Activated CD4-positive, alpha-beta T cell treated with anti-CD3 and anti-CD28 coated beads, Interleukin-2, amount 50 U/mL, for 24 hours (primary cell): ENCODE measurements at regions not wholly inside any gene's neighbourhood (a gene's known extent, or its start where the extent isn't known, plus 50 kb on each side); places are given as distances from the start of the nearest gene placed in this dataset.

Source experiments
- DNase-seq, 2 donors: peaks; one replicate each; pipeline ENCODE4 v3.0.0-alpha.2; 2020; ENCODE audit warnings: low read depth in 1 of 2, low spot score in 1 of 2

DNA sequence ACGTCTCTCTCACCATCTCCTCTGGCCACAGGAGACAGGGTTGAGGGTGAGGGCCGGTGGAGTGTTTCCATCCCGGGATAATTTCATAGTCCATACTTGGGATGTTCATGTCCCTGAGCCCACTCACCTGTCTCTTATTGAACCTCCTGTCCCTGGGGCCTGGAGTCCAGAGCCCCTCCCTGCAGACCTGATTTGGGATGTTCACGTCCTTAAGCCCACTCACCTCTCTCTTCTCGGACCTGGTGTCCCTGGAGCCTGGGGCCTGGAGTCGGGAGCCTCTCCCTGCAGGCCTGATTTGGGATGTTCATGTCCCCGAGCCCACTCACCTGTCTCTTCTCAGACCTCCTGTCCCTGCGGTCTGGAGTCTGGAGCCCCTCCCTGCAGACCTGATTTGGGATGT lies 868.2 kb downstream of the BRD1 start:
- DNase-seq = no peak

DNA sequence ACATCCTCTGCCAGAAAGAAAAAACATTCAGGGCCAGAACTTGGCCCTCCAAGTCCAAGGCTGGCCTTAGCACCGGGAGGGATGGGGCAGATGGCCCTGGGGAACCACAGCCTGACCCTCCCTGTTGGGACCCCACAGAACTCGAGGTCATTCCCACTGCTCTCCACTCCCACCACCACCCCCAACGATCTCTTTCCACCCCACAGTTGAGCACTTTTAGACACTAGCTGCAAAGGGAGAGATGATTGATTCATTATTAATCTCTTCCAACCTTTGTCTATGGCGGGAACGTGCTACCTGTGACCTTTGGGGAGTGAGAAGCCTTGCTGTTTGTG lies 869.7 kb downstream of the BRD1 start:
- DNase-seq = no peak

DNA sequence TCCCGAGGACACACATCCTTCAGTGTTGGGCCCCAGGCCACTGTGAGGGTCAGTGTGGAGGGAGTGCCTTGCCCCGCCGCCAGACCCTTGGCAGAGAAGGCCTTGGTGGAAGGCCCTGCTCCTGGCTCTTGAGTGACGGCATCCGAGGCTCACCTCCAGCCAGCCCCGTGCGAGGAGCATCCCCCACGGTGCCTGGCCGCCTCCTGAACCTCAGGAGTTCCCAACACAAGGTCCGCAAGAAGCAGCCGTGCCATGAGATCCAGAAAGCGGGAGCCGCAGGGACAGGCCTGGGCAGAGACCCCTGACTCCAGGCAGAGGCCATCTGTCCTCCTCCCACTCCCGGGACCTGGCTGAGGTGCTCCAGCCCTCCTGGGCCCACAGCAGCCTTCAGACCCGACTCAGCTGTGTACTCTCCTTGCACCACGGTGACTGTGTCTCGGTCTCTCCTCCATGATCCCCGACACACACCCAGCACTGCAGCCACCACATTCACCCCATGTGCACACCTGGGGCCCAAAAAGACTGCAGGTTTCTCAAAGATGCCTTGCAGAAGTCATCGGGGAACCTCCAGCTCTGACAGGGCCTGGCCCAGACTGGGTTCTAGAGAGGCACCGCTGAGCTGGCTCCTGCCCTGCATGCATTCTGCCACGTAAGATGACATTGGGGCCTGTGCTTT lies 870.2 kb downstream of the BRD1 start:
- no peak for DNase-seq

DNA sequence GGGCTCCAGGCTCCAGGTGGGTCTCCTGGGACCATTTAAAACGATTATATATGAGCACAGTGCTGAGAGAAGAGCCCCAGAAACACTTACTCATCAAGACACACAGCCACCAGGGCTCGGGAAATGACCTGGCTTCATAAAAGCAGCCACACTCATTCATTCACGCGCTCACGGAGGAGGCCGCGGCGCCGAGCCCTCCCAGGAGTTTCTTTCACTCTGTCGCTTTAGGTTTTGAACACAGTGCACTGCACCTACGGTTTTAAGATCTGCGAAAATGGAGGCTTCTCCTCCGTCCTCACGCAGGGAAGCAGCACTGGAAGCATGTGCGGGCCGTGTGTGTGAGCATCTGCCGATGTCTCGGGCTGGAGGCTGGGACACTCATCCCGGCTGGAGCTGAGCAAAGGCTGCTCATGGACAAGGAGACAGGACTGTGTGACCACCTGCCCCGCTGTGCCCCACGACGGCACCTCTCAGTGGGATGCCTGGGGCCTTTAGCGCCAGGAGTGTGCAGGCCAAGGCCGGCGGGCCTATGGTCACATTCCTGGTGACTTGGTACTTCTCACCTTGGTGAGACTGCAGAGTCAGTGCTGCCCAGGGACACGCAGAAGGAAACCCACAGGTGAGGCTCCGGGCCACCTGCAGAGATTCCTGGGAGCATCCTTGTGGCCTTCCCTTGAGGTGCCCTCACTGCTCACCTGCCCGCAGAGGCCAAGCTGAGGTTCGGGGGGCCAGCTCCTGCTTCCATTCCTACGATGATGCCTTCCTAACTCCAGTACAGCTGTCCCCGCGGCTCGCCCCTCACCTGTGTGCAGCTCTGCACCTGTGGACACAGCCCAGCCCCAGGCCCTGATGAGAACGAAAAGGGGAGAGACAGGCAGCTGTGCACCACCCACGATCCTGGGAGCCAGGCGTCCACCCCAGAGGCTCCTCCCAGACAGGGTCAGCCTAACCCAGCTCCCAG lies 872.0 kb downstream of the BRD1 start:
- no peak for DNase-seq

DNA sequence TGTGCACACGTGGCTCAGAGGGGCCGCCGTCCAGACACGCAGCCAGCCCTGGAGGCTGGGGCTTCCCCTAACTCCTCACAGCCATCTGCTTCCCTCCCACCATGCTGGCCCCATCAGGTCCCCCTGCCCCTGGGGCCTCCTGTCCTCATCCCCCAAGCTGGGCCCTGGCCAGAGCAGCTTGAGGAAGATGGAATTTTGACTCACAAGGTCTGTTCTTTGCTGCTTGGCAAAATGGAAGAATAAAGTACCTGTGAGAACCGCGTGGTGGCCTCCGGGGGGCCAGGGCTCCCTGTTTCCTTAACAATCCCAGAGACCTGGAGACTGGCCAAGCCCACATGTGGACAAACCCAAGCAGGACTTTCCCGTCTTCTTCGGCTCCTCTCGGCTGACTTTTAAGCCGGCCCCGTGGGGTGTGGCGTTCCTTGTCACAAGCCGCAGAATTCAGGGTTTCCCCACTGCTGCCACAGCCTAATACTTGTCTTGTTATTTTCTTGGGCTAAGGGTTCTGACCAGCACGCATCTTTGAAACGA lies 872.8 kb downstream of the BRD1 start:
- no peak for DNase-seq

DNA sequence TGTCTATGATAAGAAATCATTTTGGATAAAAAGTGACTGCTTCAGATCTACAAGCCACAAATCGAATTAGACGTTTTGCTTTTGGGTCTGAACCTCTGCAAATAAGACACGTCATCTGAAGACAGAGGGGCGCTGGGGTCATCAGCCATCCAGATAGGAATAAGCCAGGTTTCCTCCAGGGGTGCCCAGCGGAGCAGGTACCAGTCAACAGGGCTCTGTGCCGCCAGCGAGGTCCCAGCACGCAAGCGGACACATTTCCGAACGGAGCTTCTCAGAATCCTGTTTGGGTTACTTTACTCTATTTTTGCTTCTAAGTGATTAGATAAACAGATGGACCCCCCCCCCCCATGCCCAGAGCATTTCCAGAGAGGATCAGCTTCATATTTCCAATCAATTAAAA lies 873.8 kb downstream of the BRD1 start:
- no peak for DNase-seq

DNA sequence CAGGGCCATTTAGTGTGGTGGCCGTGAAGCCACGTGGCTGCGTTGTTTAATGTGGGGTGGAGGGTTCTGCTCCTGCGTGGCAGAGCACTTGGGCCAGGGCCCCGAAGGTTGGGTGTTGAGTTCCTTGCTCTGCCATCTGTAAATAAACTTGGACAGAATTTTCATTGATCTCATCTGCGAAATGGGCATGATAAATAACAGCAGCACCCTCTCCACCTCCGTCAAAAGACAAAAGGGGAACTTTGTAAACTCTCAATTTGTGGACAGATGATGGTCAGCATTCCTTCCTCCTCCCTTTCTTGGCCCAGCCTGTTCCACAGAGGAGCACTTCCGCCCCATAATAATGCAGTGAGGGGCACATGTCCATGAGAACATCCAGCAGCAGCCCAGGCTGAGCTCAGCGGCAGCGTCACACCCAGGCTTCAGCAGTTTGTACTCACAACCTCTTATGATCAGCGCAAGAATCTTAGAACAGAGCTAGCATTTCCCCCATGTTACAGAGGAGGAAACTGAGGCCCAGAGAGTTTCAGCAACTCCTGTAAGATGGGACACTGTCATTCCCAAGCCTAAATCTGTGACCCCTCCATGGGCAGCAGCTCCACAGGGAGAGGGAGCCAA lies 874.5 kb downstream of the BRD1 start:
- DNase-seq = no peak

DNA sequence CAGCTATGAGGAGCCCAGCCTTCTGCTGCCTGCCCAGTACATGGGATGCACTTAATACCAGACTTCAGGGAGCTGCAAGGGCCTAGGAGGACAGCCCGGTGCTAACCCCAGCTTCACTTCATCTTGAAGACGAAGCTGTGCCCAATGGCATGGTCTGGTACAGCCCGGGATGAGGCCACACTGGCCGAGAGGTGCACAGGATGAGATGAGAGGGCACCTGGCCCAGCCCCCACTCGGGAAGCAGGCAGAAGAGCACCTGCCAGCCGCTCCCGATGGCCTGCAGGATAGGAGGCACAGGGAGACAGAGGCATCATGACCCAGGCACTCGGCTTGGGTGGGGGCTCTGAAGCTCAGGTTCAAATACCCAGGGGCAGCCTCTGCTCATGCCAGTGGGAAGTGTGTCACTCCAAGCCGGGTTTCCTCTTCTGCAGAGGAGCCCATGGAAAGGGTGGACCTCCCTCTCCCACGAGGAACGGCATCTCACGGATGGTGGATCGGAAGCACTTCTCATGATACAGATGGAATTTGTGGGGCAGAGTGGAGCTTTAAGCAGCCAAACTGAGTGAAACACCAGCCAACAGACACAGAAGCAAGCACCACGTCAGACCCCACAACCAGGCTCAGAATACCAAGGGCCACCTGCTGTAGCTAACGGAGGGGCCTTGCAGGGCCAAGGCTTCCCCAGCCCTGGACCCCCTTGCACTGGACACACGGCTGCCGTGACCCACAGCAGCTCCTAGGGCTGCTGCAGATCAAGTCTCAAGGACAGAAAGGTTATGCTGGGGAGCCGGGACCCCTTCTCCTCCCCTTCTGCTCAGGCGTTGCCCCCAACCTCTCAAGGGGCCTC lies 875.2 kb downstream of the BRD1 start:
- no peak for DNase-seq

DNA sequence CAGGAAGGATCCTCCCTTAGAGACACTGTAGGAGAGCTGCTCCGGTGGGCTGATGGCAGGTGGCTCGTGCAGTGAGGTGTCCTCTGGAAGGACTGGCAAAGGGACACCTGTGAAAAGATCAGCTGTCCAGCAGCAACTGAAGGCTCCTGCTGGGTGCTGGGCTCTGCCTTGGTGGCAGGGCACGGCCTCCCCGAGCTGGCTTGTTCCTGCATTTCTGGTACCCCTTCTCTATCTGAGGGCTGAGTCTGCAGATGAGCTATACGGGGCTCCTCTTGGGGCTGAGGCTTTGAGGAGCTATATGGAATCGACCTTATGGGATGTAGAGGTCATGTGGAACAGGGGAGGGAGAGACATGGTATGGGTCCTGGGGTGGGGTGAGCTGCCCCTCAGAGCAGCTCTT lies 875.8 kb downstream of the BRD1 start:
- no peak for DNase-seq

DNA sequence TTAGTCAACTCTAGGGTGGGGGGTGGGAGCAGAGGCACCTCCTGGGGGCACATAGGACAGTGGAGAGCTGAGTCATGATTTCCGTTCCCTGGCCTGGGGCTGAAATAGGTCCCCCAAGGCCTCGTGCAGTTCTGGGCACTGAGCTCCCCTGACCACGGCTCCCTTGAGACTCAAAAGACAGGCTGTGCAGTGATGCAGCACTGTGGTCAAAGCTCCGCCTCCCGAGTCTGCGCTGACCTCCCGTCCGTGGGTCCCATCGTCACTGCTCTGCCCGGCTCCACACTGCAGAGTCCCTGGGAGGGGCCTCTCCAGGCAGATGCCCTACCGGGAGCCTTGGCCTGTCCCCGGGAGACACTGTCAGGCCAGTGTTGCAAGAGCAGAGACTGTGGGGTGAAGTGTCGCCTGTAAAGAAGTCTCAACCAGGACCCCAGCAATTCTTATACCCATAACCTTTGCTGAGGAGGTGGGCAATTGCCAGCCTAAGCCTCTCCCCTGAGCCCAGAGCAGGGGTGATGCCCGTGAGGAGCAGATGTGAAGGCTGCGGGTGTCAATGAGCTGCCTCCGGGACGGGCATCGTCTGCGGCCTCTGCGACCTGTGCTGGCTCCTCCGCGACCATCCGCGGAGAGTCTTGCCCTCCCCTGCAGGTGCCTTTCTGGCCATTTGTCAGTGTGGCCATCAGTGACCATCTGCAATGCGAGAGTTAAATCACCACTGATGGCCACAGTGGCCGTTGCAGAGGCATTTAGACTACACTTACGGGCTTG lies 877.3 kb downstream of the BRD1 start:
- no peak for DNase-seq

DNA sequence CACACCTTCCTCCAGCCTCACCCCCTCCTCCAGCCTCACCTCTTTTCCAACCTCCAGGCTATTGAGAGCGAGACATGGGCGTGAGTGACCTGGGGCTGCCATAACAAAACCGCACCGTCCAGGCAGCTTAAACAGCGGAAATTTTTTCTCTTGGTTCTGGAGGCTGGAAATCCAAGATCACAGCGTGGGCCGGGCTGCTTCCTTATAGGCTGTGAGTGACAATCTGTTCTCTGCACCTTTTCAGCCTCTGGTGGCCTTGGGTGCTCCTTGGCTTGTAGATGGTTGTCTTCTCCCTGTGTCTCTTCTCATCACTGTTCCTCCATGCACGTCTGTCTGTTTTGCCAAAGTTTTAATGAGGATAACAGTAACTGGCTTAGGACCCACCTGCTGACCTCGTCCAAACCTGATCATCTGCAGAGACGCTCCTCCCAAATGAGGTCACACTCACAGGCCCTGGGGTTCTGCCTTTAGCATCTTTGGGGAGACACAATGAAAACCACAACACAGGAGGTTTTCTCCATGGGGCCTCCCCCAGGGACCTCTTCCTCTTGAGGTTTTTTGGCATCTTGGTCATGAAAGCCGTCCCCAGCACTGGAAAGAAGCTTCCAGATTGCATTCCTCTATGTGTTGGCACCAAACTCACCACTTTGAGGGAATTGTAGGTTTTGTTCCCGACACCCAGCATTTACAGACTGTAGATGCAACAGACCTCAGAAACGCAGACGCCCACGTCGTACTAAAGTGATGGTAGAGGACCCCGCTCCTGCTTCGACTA lies 878.1 kb downstream of the BRD1 start:
- no peak for DNase-seq

DNA sequence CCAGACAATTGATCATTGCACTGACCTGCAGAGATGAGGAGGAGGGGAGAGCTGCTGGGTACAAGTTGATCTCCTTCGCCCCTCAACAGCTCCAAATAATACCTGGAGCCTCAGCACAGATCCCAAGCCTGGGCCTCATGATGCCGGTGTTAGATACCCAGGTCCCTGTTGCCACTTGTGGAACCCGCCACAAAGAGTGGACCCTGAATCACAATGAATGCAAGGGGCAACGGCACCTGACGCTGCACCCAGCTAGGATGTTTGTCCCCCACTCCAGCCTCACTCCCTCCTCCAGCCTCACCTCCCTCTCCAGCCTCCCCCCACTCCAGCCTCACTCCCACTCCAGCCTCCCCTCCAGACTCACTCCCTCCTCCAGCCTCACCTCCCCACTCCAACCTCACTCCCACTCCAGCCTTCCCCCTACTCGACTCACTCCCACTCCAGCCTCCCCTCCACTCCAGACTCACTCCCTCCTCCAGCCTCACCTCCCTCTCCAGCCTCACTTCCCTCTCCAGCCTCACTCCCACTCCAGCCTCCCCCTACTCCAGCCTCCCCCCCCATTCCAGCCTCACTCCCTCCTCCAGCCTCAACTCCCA lies 879.0 kb downstream of the BRD1 start:
- no peak for DNase-seq

DNA sequence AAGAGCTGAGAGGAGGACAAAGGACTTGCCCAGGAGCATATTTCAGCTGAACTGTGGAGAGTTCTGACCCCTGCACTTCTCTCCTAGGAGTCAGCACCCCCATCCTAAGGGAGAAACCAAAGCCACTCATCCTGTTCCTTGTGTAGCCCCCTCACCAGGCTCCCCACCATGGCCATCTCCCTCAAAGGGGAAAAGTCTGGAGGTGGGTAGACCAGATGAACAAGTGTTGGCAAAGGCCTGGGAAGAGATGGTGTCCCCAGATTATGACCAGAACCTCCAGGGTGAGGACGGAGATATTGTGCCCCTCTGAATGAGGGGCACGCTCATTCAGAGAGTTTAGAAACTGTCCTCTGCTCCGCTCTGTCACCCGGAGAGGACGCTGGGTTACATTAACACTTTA lies 880.0 kb downstream of the BRD1 start:
- no peak for DNase-seq

DNA sequence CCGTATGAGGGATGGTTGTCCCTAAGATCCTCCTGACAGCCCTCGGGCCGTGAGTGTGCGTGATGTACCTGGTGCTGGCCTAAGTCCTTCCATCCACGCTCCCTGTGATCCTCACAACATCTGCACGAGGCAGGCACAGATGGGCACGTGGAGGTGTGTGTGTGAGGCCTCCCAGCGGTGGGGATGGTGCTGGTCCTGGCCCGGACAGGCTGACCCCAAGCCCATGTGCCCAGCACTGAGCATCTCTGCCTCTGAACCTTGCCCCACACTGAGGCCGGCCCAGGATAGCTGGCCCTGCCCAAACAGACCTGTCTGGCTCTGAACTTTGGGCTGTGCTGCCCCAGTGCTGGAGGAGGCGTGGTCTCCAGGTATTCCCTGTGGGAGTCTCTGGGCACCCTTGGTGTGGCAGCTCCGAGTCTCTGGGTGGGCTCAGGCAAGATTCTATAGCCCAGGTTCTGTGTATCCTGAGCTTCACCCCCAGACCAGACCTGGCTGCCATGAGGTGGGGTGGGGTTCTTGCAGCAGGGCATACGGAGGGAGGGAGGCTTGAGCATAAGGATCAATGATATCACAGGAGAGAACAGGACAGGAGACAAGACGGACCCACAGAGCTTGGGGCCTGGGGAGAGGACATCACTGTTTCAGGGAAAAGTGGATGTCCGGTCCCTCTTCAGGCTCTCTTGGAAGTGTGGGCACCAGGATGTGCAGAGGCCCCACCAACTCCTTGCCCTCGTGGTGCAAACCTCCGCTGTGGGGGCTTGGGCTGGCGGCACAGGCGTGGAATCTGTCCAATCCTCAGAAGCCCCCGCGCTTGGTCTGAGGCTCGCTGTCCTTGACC lies 881.8 kb downstream of the BRD1 start:
- no peak for DNase-seq

DNA sequence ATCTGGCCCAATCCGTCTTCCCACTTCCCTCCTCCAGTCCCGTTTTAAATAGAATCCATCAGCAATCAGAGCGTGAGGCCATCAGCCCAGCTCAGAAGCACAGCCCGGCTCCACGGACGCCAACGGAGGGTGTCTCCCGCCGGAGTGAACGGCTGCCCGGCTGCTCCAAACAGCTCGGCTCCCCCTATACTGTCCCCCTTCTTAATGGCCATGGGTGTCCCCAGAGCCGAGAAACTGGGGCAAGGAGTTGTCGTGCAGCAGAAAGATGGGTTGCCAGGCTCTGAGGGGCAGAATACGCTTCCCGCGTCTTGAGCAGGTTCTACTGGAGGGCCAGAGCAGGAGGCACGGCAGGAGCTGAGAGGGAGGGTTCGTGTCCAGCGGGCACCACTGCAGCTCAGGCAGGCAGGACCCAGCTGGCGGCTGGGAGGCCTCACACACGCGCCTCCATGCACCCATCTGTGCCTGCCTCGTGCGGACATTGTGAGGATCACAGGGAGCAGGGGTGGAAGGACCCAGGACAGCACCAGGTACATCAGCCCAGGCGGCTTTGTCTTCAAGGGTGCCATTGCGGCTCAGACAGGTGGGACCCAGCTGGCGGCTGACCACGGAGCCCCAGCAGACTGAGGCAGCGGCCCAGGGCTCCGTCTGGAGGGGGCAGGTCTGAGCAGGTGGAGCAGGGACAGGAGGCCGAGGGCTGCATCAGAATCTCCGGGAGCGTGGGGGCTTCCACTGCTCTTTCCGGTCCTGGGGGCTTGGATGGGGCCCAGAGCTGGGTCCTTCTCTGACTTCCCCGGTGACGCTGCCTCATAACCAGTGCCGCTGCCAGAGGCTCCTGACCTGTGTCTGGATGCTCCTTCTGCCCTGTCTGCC lies 882.7 kb downstream of the BRD1 start:
- no peak for DNase-seq

DNA sequence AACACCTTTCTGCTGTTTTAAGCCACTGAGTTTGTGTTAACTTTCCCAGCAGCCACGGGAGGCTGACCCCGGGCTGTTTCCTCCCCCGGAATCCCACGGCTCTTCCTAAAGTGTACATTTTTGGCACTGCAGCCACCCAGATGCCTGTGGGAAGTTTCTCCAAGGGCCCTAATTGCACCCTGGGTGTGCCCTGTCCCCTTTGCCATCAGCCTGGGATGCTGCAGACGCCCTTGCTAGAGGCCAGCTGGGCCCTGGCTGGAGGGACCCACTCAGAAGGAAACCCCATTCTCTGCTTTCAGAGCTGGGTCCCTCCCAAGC lies 883.3 kb downstream of the BRD1 start:
- DNase-seq = no peak
